ENCODE measurements at regions not wholly inside any gene's neighbourhood (a gene's known extent, or its start where the extent isn't known, plus 50 kb on each side); places are given as distances from the start of the nearest gene placed in this dataset.

GRCh38 chr3:43166406-43166805 is 60.5 kb upstream of the POMGNT2 start:
- TF ChIP-seq, protein P1, sequence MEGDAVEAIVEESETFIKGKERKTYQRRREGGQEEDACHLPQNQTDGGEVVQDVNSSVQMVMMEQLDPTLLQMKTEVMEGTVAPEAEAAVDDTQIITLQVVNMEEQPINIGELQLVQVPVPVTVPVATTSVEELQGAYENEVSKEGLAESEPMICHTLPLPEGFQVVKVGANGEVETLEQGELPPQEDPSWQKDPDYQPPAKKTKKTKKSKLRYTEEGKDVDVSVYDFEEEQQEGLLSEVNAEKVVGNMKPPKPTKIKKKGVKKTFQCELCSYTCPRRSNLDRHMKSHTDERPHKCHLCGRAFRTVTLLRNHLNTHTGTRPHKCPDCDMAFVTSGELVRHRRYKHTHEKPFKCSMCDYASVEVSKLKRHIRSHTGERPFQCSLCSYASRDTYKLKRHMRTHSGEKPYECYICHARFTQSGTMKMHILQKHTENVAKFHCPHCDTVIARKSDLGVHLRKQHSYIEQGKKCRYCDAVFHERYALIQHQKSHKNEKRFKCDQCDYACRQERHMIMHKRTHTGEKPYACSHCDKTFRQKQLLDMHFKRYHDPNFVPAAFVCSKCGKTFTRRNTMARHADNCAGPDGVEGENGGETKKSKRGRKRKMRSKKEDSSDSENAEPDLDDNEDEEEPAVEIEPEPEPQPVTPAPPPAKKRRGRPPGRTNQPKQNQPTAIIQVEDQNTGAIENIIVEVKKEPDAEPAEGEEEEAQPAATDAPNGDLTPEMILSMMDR (IDR thresholded peaks at IDR 0.05; ENCODE audit: low read length) = no peak
- TF ChIP-seq EZH2phosphoT487 (IDR thresholded peaks at IDR 0.05; ENCODE audit: low read length) (no peak), EZH2 (optimal IDR thresholded peaks at IDR 0.05; ENCODE audit: low read depth, low read length) (no peak)

Measured in MM.1S (cell line).